CD14-positive monocyte (primary cell): ENCODE measurements at regions not wholly inside any gene's neighbourhood (a gene's known extent, or its start where the extent isn't known, plus 50 kb on each side); places are given as distances from the start of the nearest gene placed in this dataset.

Experiments
- DNase-seq, 3 donors: peaks; one replicate each; pipeline ENCODE4 v3.0.0-alpha.2; 2011 to 2022
- H2AFZ ChIP-seq: 2 replicates; pipeline ENCODE4 v1.6.0; 2012; ENCODE audit warnings: mild to moderate bottlenecking, low read depth, low read length, inconsistent platforms; ENCODE audit not compliant: insufficient read depth, poor library complexity, severe bottlenecking
- H3K27ac ChIP-seq, 2 donors: 1 replicate in 1 of 2; 2 replicates in 1 of 2; pipeline ENCODE4 v1.5.1; 2012 to 2013; ENCODE audit warnings: low read length in 2 of 2, control low read depth in 1 of 2, inconsistent platforms in 1 of 2, low read depth in 1 of 2, mild to moderate bottlenecking in 1 of 2
- H3K27me3 ChIP-seq, 2 donors: one replicate each; pipeline versions ENCODE4 v1.6.0 to v1.6.1; 2011 to 2013; ENCODE audit warnings: low read length in 2 of 2; ENCODE audit not compliant: control insufficient read depth in 2 of 2, insufficient read depth in 2 of 2
- H3K36me3 ChIP-seq, 2 donors: replicated peaks in 1 of 2; 1 replicate in 1 of 2; 2 replicates in 1 of 2; pipeline versions ENCODE4 v1.5.1 to v1.6.1; 2012 to 2013; ENCODE audit warnings: low read length in 2 of 2, control low read depth in 1 of 2, inconsistent platforms in 1 of 2, mild to moderate bottlenecking in 1 of 2; ENCODE audit not compliant: insufficient read depth in 2 of 2, control insufficient read depth in 1 of 2
- H3K4me1 ChIP-seq, 2 donors: 1 replicate in 1 of 2; 2 replicates in 1 of 2; pipeline versions ENCODE4 v1.5.1 to v1.6.1; 2012 to 2013; ENCODE audit warnings: low read length in 2 of 2, control low read depth in 1 of 2, inconsistent platforms in 1 of 2, mild to moderate bottlenecking in 1 of 2, moderate library complexity in 1 of 2; ENCODE audit not compliant: insufficient read depth in 2 of 2, control insufficient read depth in 1 of 2
- H3K4me2 ChIP-seq: replicated peaks from 2 replicates; pipeline ENCODE3; 2012; ENCODE audit warnings: low read length, moderate library complexity, mild to moderate bottlenecking; ENCODE audit not compliant: poor library complexity, severe bottlenecking; ENCODE audit errors: extremely low read depth
- H3K4me3 ChIP-seq, 3 experiments: fragments of 200-600 bp in 1 of 3; sonication (generic) in 1 of 3; replicated peaks in 1 of 3; 1 replicate in 2 of 3; 2 replicates in 1 of 3; pipeline ENCODE4 v1.5.1; 2011 to 2013; ENCODE audit warnings: low read length in 3 of 3, mild to moderate bottlenecking in 3 of 3, control low read depth in 2 of 3, low read depth in 2 of 3, inconsistent platforms in 1 of 3, moderate library complexity in 1 of 3
- H3K79me2 ChIP-seq: 2 replicates; pipeline ENCODE4 v1.6.0; 2012; ENCODE audit warnings: mild to moderate bottlenecking, control low read depth, inconsistent platforms, low read length, moderate library complexity; ENCODE audit not compliant: insufficient read depth
- H3K9ac ChIP-seq: 2 replicates; pipeline ENCODE4 v1.6.0; 2017; ENCODE audit warnings: low read length, mild to moderate bottlenecking; ENCODE audit not compliant: insufficient read depth, poor library complexity, severe bottlenecking
- H3K9me3 ChIP-seq, 2 donors: replicated peaks in 1 of 2; 1 replicate in 1 of 2; 2 replicates in 1 of 2; pipeline versions ENCODE4 v1.5.1 to v1.6.1; 2012 to 2013; ENCODE audit warnings: low read length in 2 of 2, control low read depth in 1 of 2; ENCODE audit not compliant: control insufficient read depth in 1 of 2, insufficient read depth in 1 of 2
- H4K20me1 ChIP-seq: 2 replicates; pipeline ENCODE4 v1.6.0; 2012; ENCODE audit warnings: mild to moderate bottlenecking, low read length, control low read depth, moderate library complexity; ENCODE audit not compliant: insufficient read depth
- H3K27ac Mint-ChIP-seq, 7 donors: one replicate each; pipeline ENCODE4 v1.8.0; 2020; ENCODE audit warnings: mild to moderate bottlenecking in 7 of 7, mixed read lengths in 7 of 7, moderate library complexity in 6 of 7, inconsistent platforms in 2 of 7
- H3K27me3 Mint-ChIP-seq, 3 donors: one replicate each; pipeline ENCODE4 v1.8.0; 2021 to 2022; ENCODE audit warnings: low read depth in 3 of 3, mild to moderate bottlenecking in 3 of 3, mixed read lengths in 3 of 3, moderate library complexity in 3 of 3, inconsistent platforms in 1 of 3
- H3K36me3 Mint-ChIP-seq, 2 donors: one replicate each; pipeline ENCODE4 v1.8.0; 2020; ENCODE audit warnings: mixed read lengths in 2 of 2, inconsistent platforms in 1 of 2, mild to moderate bottlenecking in 1 of 2
- H3K4me1 Mint-ChIP-seq: one replicate; pipeline ENCODE4 v1.8.0; 2020; ENCODE audit warnings: mild to moderate bottlenecking, mixed read lengths
- H3K4me3 Mint-ChIP-seq, 2 donors: one replicate each; pipeline ENCODE4 v1.8.0; 2020; ENCODE audit warnings: mild to moderate bottlenecking in 2 of 2, mixed read lengths in 2 of 2, moderate library complexity in 1 of 2
- H3K9me3 Mint-ChIP-seq, 7 donors: one replicate each; pipeline ENCODE4 v1.8.0; 2020 to 2022; ENCODE audit warnings: mixed read lengths in 7 of 7, mild to moderate bottlenecking in 6 of 7, moderate library complexity in 6 of 7, inconsistent platforms in 2 of 7
- CTCF ChIP-seq: fragments of 200-600 bp; IDR thresholded peaks from one replicate; pipeline ENCODE4 v1.8.0; 2022; ENCODE audit warnings: antibody characterized with exemption, mild to moderate bottlenecking
- WGBS: methylation state at CpG from one replicate; pipeline ENCODE4 v1.1.5; 2013; ENCODE audit warnings: missing lambda C conversion rate; ENCODE audit not compliant: insufficient coverage; 5-methylcytosine and 5-hydroxymethylcytosine counted together
- intact Hi-C, 2 donors: fragments of 100-400 bp; cut with micrococcal nuclease; formaldehyde crosslinking; loops; one replicate each; pipeline versions ENCODE4 v1.15.0 to v1.15.1; 2023

GRCh38 chrX:13169684-13170083, 125.3 kb upstream of the FAM9C start:
- Histone ChIP-seq H3K4me2 (no peak overlapping the region), H3K4me3 (no peak overlapping the region), H3K9me3 (no peaks in the 10 kb centered on the region), H3K36me3 (no peaks in the 10 kb centered on the region), H3K79me2 (no peaks in the 10 kb centered on the region), H3K9ac (no peak overlapping the region), H2AFZ (no peak overlapping the region), H3K4me1 (peaks cover 22 to 23% of the 10 kb centered on the region in 2 donors), H3K27me3 (peaks cover 0 to 17% of the 10 kb centered on the region in 2 donors), H4K20me1 (no peaks in the 10 kb centered on the region), H3K27ac (no peak overlapping the region)
- Mint-ChIP-seq H3K27ac (no peak overlapping the region), H3K4me1 (peaks cover 23% of the 10 kb centered on the region), H3K27me3 (peaks cover 1 to 24% (median 2%) of the 10 kb centered on the region in 3 donors), H3K9me3 (peaks cover 0 to 13% (median 5%) of the 10 kb centered on the region in 7 donors), H3K4me3 (no peak overlapping the region), H3K36me3 (peaks cover 0 to 4% of the 10 kb centered on the region in 2 donors)
- DNase-seq, result no peak
- no peak for TF ChIP-seq CTCF
- no CpG with 5 or more reads among the region's 2 CpGs for WGBS
- intact Hi-C loops, result loop anchor here in 1 of 2 donors (10.0 kb wide), 1 partner anchor 55 kb away; no protein-coding TSS in a partner anchor

GRCh38 chrX:13168269-13168668, 123.8 kb upstream of the FAM9C start:
- Histone ChIP-seq H3K4me1 (peaks cover 22 to 23% of the 10 kb centered on the region in 2 donors), H3K79me2 (no peaks in the 10 kb centered on the region), H3K4me2 (peak overlapping the region; percentile 38), H3K27ac (peak overlapping the region in 1 of 2 donors; percentile 73), H3K9me3 (no peaks in the 10 kb centered on the region), H3K27me3 (peaks cover 0 to 27% of the 10 kb centered on the region in 2 donors), H4K20me1 (no peaks in the 10 kb centered on the region), H2AFZ (no peak overlapping the region), H3K36me3 (no peaks in the 10 kb centered on the region), H3K4me3 (peak overlapping the region in 1 of 3 experiments; percentile 47), H3K9ac (no peak overlapping the region)
- peak; percentile 17 to 40 (median 37) for DNase-seq
- peaks cover 1 to 27% (median 5%) of the 10 kb centered on the region in 3 donors for H3K27me3 Mint-ChIP-seq
- peak overlapping the region; percentile 56 to 93 (median 86) for H3K27ac Mint-ChIP-seq
- peaks cover 0 to 13% (median 5%) of the 10 kb centered on the region in 7 donors for H3K9me3 Mint-ChIP-seq
- no CpG with 5 or more reads among the region's 5 CpGs for WGBS
- peak overlapping the region; percentile 20 to 52 for H3K4me3 Mint-ChIP-seq
- peaks cover 0 to 4% of the 10 kb centered on the region in 2 donors for H3K36me3 Mint-ChIP-seq
- peaks cover 23% of the 10 kb centered on the region for H3K4me1 Mint-ChIP-seq
- intact Hi-C loops, result loop anchor here in 1 of 2 donors (10.0 kb wide), 1 partner anchor 53 kb away; no protein-coding TSS in a partner anchor
- TF ChIP-seq CTCF, result no peak
